HEK293 (cell line): ENCODE measurements at regions not wholly inside any gene's neighbourhood (a gene's known extent, or its start where the extent isn't known, plus 50 kb on each side); places are given as distances from the start of the nearest gene placed in this dataset.

ENCODE experiments used
- CTCF ChIP-seq: fragments of 450-650 bp; formaldehyde crosslinking; IDR thresholded peaks from 2 replicates; pipeline ENCODE4 v1.5.1; 2016; ENCODE audit warnings: missing biosample characterization, missing genetic modification characterization
- PBX3 ChIP-seq: sonication (generic); formaldehyde crosslinking; IDR thresholded peaks from 2 replicates; pipeline ENCODE4 v1.8.1; 2022; ENCODE audit warnings: mild to moderate bottlenecking, moderate library complexity, missing genetic modification reagents
- TCF7L2 ChIP-seq: IDR thresholded peaks from 2 replicates; pipeline ENCODE4 v1.6.1; 2011; ENCODE audit warnings: low read depth, mild to moderate bottlenecking, inconsistent platforms, low read length, moderate library complexity, borderline replicate concordance
- ZNF664 ChIP-seq: fragments of 450-650 bp; formaldehyde crosslinking; IDR thresholded peaks from 2 replicates; pipeline ENCODE4 v1.5.1; 2016; ENCODE audit warnings: missing biosample characterization, missing genetic modification characterization
- ZNF670 ChIP-seq: fragments of 450-650 bp; formaldehyde crosslinking; IDR thresholded peaks from 2 replicates; pipeline ENCODE4 v1.5.1; 2016; ENCODE audit warnings: missing biosample characterization, missing genetic modification characterization, low read depth

- TF ChIP-seq ZNF670, result no peak
- no peak for TF ChIP-seq ZNF664
- TF ChIP-seq CTCF (tag by site-specific recombination), result no peak
- TF ChIP-seq TCF7L2, result no peak
- TF ChIP-seq PBX3, result no peak
These were observed 279.9 kb downstream of the WDR11 start for GRCh38 chr10:121131014-121131413.
